Suprapubic skin (tissue), 3 donors: ENCODE measurements at regions not wholly inside any gene's neighbourhood (a gene's known extent, or its start where the extent isn't known, plus 50 kb on each side); places are given as distances from the start of the nearest gene placed in this dataset.

ENCODE experiments used
- CTCF ChIP-seq, 2 donors: fragments of 200-600 bp in 1 of 2; fragments of 450-650 bp in 1 of 2; sonication (generic) in 1 of 2; IDR thresholded peaks; one replicate each; pipeline ENCODE4 v1.5.1; 2016 to 2019; ENCODE audit warnings: antibody characterized with exemption in 2 of 2, mild to moderate bottlenecking in 1 of 2, moderate library complexity in 1 of 2
- EP300 ChIP-seq: sonication (generic); formaldehyde crosslinking; IDR thresholded peaks from one replicate; pipeline ENCODE4 v1.6.1; 2017; ENCODE audit warnings: antibody characterized with exemption

- no peak for TF ChIP-seq CTCF (IDR thresholded peaks at IDR 0.05)
- no peak for TF ChIP-seq EP300
Measured at GRCh38 chr1:214187121-214187900, 93.6 kb upstream of the SMYD2 start.
